Transverse colon (tissue), 4 donors: ENCODE measurements at regions not wholly inside any gene's neighbourhood (a gene's known extent, or its start where the extent isn't known, plus 50 kb on each side); places are given as distances from the start of the nearest gene placed in this dataset.

Experiments used
- DNase-seq: peaks from one replicate; pipeline ENCODE4 v3.0.0-alpha.2; 2019
- H3K27ac ChIP-seq, 4 donors: fragments of 200-600 bp; sonication (generic); 2 replicates each; pipeline ENCODE4 v1.5.1; 2016 to 2018; ENCODE audit warnings: inconsistent platforms in 4 of 4
- H3K27me3 ChIP-seq: fragments of 200-600 bp; sonication (generic); 2 replicates; pipeline ENCODE4 v1.5.1; 2017; ENCODE audit warnings: inconsistent platforms
- H3K36me3 ChIP-seq, 4 donors: fragments of 200-600 bp; sonication (generic); 2 replicates each; pipeline ENCODE4 v1.5.1; 2017 to 2019; ENCODE audit warnings: inconsistent platforms in 4 of 4
- H3K4me1 ChIP-seq, 4 donors: fragments of 200-600 bp; sonication (generic); 2 replicates each; pipeline ENCODE4 v1.5.1; 2017 to 2020; ENCODE audit warnings: inconsistent platforms in 4 of 4
- H3K4me3 ChIP-seq, 4 donors: fragments of 200-600 bp; sonication (generic); 1 replicate in 1 of 4; 2 replicates in 3 of 4; pipeline versions ENCODE4 v1.5.1 to v1.6.1; 2017 to 2019; ENCODE audit warnings: inconsistent platforms in 4 of 4
- H3K9me3 ChIP-seq, 2 donors: fragments of 200-600 bp; sonication (generic); 2 replicates each; pipeline ENCODE4 v1.5.1; 2017 to 2019; ENCODE audit warnings: inconsistent platforms in 2 of 2
- CTCF ChIP-seq, 5 experiments: fragments of 200-600 bp in 3 of 5; fragments of 450-650 bp in 2 of 5; sonication (generic) in 3 of 5; IDR thresholded peaks; 1 replicate in 2 of 5; 2 replicates in 3 of 5; pipeline ENCODE4 v1.5.1; 2016 to 2017; ENCODE audit warnings: antibody characterized with exemption in 5 of 5, inconsistent platforms in 3 of 5, mild to moderate bottlenecking in 2 of 5, moderate library complexity in 1 of 5
- EP300 ChIP-seq: sonication (generic); formaldehyde crosslinking; IDR thresholded peaks from one replicate; pipeline ENCODE4 v1.6.1; 2017; ENCODE audit warnings: antibody characterized with exemption, low read depth
- POLR2A ChIP-seq: fragments of 450-650 bp; IDR thresholded peaks from one replicate; pipeline ENCODE4 v1.6.1; 2016; ENCODE audit warnings: antibody characterized with exemption, mild to moderate bottlenecking, moderate library complexity
- POLR2AphosphoS5 ChIP-seq, 3 donors: sonication (generic); formaldehyde crosslinking; IDR thresholded peaks; one replicate each; pipeline ENCODE4 v1.6.1; 2016; ENCODE audit warnings: antibody characterized with exemption in 3 of 3
- WGBS, 2 donors: methylation state at CpG; one replicate each; pipeline ENCODE4 v1.1.5; 2018; ENCODE audit warnings: low coverage in 1 of 2; 5-methylcytosine and 5-hydroxymethylcytosine counted together
- in situ Hi-C, 4 donors: fragments of 200-750 bp; cut with MboI; loops; one replicate each; pipeline versions ENCODE4 v1.15.0 to v1.15.1; 2017; ENCODE audit warnings: low sequenced_read_pairs in 3 of 4, low pct_ligation_motif_present in 1 of 4, low pct_unique_long_range_greater_than_20kb in 1 of 4
- intact Hi-C: fragments of 100-400 bp; cut with DNase I; formaldehyde crosslinking; loops from one replicate; pipeline ENCODE4 v1.15.1; 2023; ENCODE audit warnings: low total_unique reads

GRCh38 chr4:123836851-123837595 lies 440.4 kb downstream of the SPRY1 start:
- no peak for TF ChIP-seq CTCF (IDR thresholded peaks at IDR 0.05)
- TF ChIP-seq EP300 = no peak
- WGBS, 2 donors = 70 to 80% methylated on average over 4 of the region's 4 CpGs
- H3K4me3 ChIP-seq = no peak overlapping the region
- H3K36me3 ChIP-seq = no peaks in the 10 kb centered on the region
- no peak overlapping the region for H3K27ac ChIP-seq
- DNase-seq = no peak
- intact Hi-C loops (no loop called here), in situ Hi-C loops (no loop called here)
- no peaks in the 10 kb centered on the region for H3K27me3 ChIP-seq
- no peaks in the 10 kb centered on the region for H3K9me3 ChIP-seq
- peaks cover 0 to 3% (median 0%) of the 10 kb centered on the region in 4 donors for H3K4me1 ChIP-seq

- 37% methylated on average over 1 of the region's 1 CpG; no CpG with 5 or more reads in 1 of the 2 donors for WGBS, 2 donors
- intact Hi-C loops (no loop called here), in situ Hi-C loops (no loop called here)
- Histone ChIP-seq H3K27ac (no peak overlapping the region), H3K4me3 (no peak overlapping the region), H3K9me3 (no peaks in the 10 kb centered on the region), H3K4me1 (peaks cover 0 to 3% (median 0%) of the 10 kb centered on the region in 4 donors), H3K36me3 (no peaks in the 10 kb centered on the region), H3K27me3 (no peaks in the 10 kb centered on the region)
- DNase-seq = no peak
- TF ChIP-seq POLR2A = no peak
- TF ChIP-seq EP300 = no peak
- TF ChIP-seq CTCF (IDR thresholded peaks at IDR 0.05) = no peak
- TF ChIP-seq POLR2AphosphoS5 (IDR thresholded peaks at IDR 0.05) = no peak
These were observed 441.9 kb downstream of the SPRY1 start for GRCh38 chr4:123838474-123838873.

GRCh38 chr4:123840197-123840596 lies 443.6 kb downstream of the SPRY1 start:
- no peak for DNase-seq
- peak overlapping the region in 1 of 4 donors; percentile 3 for H3K27ac ChIP-seq
- H3K4me1 ChIP-seq = peaks cover 0 to 3% (median 0%) of the 10 kb centered on the region in 4 donors
- H3K27me3 ChIP-seq = no peaks in the 10 kb centered on the region
- in situ Hi-C loops (no loop called here), intact Hi-C loops (loop anchor here (5.0 kb wide), 1 partner anchor 258 kb away; no protein-coding TSS in a partner anchor)
- H3K9me3 ChIP-seq = no peaks in the 10 kb centered on the region
- TF ChIP-seq EP300 = no peak
- TF ChIP-seq POLR2A = no peak
- no peak for TF ChIP-seq POLR2AphosphoS5 (IDR thresholded peaks at IDR 0.05)
- no peak for TF ChIP-seq CTCF (IDR thresholded peaks at IDR 0.05)
- no peak overlapping the region for H3K4me3 ChIP-seq
- no peaks in the 10 kb centered on the region for H3K36me3 ChIP-seq

GRCh38 chr4:123841447-123842121 lies 445.0 kb downstream of the SPRY1 start:
- DNase-seq = no peak
- H3K9me3 ChIP-seq = no peaks in the 10 kb centered on the region
- no peak overlapping the region for H3K4me3 ChIP-seq
- H3K27ac ChIP-seq = no peak overlapping the region
- H3K27me3 ChIP-seq = no peaks in the 10 kb centered on the region
- H3K36me3 ChIP-seq = no peaks in the 10 kb centered on the region
- peak in 1 of 3 donors; percentile 13 for TF ChIP-seq POLR2AphosphoS5 (IDR thresholded peaks at IDR 0.05)
- no peak for TF ChIP-seq CTCF (IDR thresholded peaks at IDR 0.05)
- H3K4me1 ChIP-seq = peaks cover 0 to 3% (median 0%) of the 10 kb centered on the region in 4 donors
- intact Hi-C loops = loop anchor here (5.0 kb wide), 1 partner anchor 259 kb away; no protein-coding TSS in a partner anchor
- in situ Hi-C loops = no loop called here
- WGBS, 2 donors = 57 to 64% methylated on average over 5 to 6 of the region's 6 CpGs
